Esophagus squamous epithelium (tissue), 5 donors: ENCODE measurements at regions not wholly inside any gene's neighbourhood (a gene's known extent, or its start where the extent isn't known, plus 50 kb on each side); places are given as distances from the start of the nearest gene placed in this dataset.
"Not testable (repeated sequence)": the region's sequence is repeated elsewhere in the genome, so short reads cannot be mapped to it uniquely, and the experiment has no call there.

Source experiments
- DNase-seq: peaks from one replicate; lab custom pipeline; 2025; lab: John Stamatoyannopoulos, UW
- H3K27ac ChIP-seq, 4 donors: fragments of 200-600 bp; sonication (generic); one replicate each; pipeline ENCODE4 v1.5.1; 2016 to 2019; ENCODE audit warnings: mild to moderate bottlenecking in 1 of 4
- H3K27me3 ChIP-seq, 4 donors: fragments of 200-600 bp; sonication (generic); 1 replicate in 3 of 4; 2 replicates in 1 of 4; pipeline versions ENCODE4 v1.5.1 to v1.6.0; 2017 to 2021; ENCODE audit warnings: antibody characterized with exemption in 1 of 4
- H3K36me3 ChIP-seq, 3 donors: fragments of 200-600 bp; sonication (generic); one replicate each; pipeline ENCODE4 v1.5.1; 2016 to 2019
- H3K4me1 ChIP-seq, 3 donors: fragments of 200-600 bp; sonication (generic); one replicate each; pipeline ENCODE4 v1.5.1; 2017 to 2019
- H3K4me3 ChIP-seq, 4 donors: fragments of 200-600 bp; sonication (generic); 1 replicate in 3 of 4; 2 replicates in 1 of 4; pipeline ENCODE4 v1.5.1; 2016 to 2019; ENCODE audit warnings: mild to moderate bottlenecking in 2 of 4, moderate library complexity in 1 of 4
- H3K9me3 ChIP-seq, 3 donors: fragments of 200-600 bp; sonication (generic); one replicate each; pipeline ENCODE4 v1.5.1; 2016 to 2019
- CTCF ChIP-seq, 6 experiments: fragments of 450-650 bp in 4 of 6; fragments of 200-600 bp in 2 of 6; sonication (generic) in 2 of 6; IDR thresholded peaks; one replicate each; pipeline ENCODE4 v1.5.1; 2016 to 2019; ENCODE audit warnings: antibody characterized with exemption in 6 of 6, mild to moderate bottlenecking in 4 of 6, moderate library complexity in 4 of 6
- POLR2A ChIP-seq, 4 donors: fragments of 450-650 bp; IDR thresholded peaks; one replicate each; pipeline ENCODE4 v1.6.1; 2017; ENCODE audit warnings: antibody characterized with exemption in 4 of 4, mild to moderate bottlenecking in 4 of 4, moderate library complexity in 3 of 4
- WGBS, 2 donors: methylation state at CpG; one replicate each; pipeline ENCODE4 v1.1.5; 2018; 5-methylcytosine and 5-hydroxymethylcytosine counted together
- intact Hi-C: fragments of 100-400 bp; cut with DNase I; formaldehyde crosslinking; loops from one replicate; pipeline ENCODE4 v1.15.0; 2022
- donor health status: DM: yes; HTN: yes; CAD: no.

- Histone ChIP-seq H3K4me1 (no peaks in the 10 kb centered on the region), H3K9me3 (no peaks in the 10 kb centered on the region), H3K36me3 (no peaks in the 10 kb centered on the region), H3K27ac (no peak overlapping the region), H3K4me3 (no peak overlapping the region), H3K27me3 (no peaks in the 10 kb centered on the region)
- TF ChIP-seq CTCF (IDR thresholded peaks at IDR 0.05) (no peak), POLR2A (IDR thresholded peaks at IDR 0.05) (no peak)
- intact Hi-C loops, result no loop called here
- 40 to 44% methylated on average over 2 of the region's 2 CpGs for WGBS, 2 donors
- no peak for DNase-seq
These were observed 261.2 kb downstream of the S1PR1 start for GRCh38 chr1:101497881-101498559.

GRCh38 chr1:101504106-101504505 is 267.3 kb downstream of the S1PR1 start:
- H3K27ac ChIP-seq, H3K27me3 ChIP-seq, DNase-seq, H3K36me3 ChIP-seq, H3K4me3 ChIP-seq, intact Hi-C loops, H3K9me3 ChIP-seq, H3K4me1 ChIP-seq: not testable (repeated sequence)
- WGBS, 2 donors, result 65 to 81% methylated on average over 2 of the region's 2 CpGs

GRCh38 chr1:101505240-101505639 is 268.4 kb downstream of the S1PR1 start:
- 59 to 73% methylated on average over 4 to 5 of the region's 5 CpGs for WGBS, 2 donors

GRCh38 chr1:101506541-101507164 is 269.8 kb downstream of the S1PR1 start:
- Histone ChIP-seq H3K27ac (no peak overlapping the region), H3K36me3 (no peaks in the 10 kb centered on the region), H3K27me3 (no peaks in the 10 kb centered on the region), H3K4me3 (no peak overlapping the region), H3K9me3 (no peaks in the 10 kb centered on the region), H3K4me1 (no peaks in the 10 kb centered on the region)
- TF ChIP-seq CTCF (IDR thresholded peaks at IDR 0.05), result peak in 5 of 6 experiments; percentile 9 to 58 (median 30)
- TF ChIP-seq POLR2A (IDR thresholded peaks at IDR 0.05), result no peak
- WGBS, 2 donors, result 79 to 83% methylated on average over 1 of the region's 1 CpG
- DNase-seq, result no peak
- intact Hi-C loops, result no loop called here

More at GRCh38 chr1:101505240-101505639, 268.4 kb downstream of the S1PR1 start:
- H3K36me3 ChIP-seq, H3K4me3 ChIP-seq, H3K27ac ChIP-seq, intact Hi-C loops, H3K9me3 ChIP-seq, H3K27me3 ChIP-seq, H3K4me1 ChIP-seq, DNase-seq: not testable (repeated sequence)

- no peak overlapping the region for H3K4me3 ChIP-seq
- WGBS, 2 donors, result 77 to 81% methylated on average over 1 of the region's 1 CpG
- no peaks in the 10 kb centered on the region for H3K36me3 ChIP-seq
- no peak overlapping the region for H3K27ac ChIP-seq
- intact Hi-C loops, result no loop called here
- no peak for TF ChIP-seq CTCF (IDR thresholded peaks at IDR 0.05)
- TF ChIP-seq POLR2A (IDR thresholded peaks at IDR 0.05), result no peak
- no peaks in the 10 kb centered on the region for H3K4me1 ChIP-seq
- no peak for DNase-seq
- no peaks in the 10 kb centered on the region for H3K27me3 ChIP-seq
- H3K9me3 ChIP-seq, result no peaks in the 10 kb centered on the region
These were observed 270.7 kb downstream of the S1PR1 start for GRCh38 chr1:101507547-101507971.

- DNase-seq, result no peak
- intact Hi-C loops, result no loop called here
- H3K4me1 ChIP-seq, result no peaks in the 10 kb centered on the region
- H3K9me3 ChIP-seq, result no peaks in the 10 kb centered on the region
- H3K36me3 ChIP-seq, result no peaks in the 10 kb centered on the region
- TF ChIP-seq POLR2A (IDR thresholded peaks at IDR 0.05), result no peak
- TF ChIP-seq CTCF (IDR thresholded peaks at IDR 0.05), result no peak
- no peak overlapping the region for H3K27ac ChIP-seq
- H3K27me3 ChIP-seq, result no peaks in the 10 kb centered on the region
- WGBS, 2 donors, result 67 to 88% methylated on average over 2 of the region's 2 CpGs
- H3K4me3 ChIP-seq, result no peak overlapping the region
These were observed 272.1 kb downstream of the S1PR1 start for GRCh38 chr1:101508913-101509312.
